GM12865 (cell line): ENCODE measurements at regions not wholly inside any gene's neighbourhood (a gene's known extent, or its start where the extent isn't known, plus 50 kb on each side); places are given as distances from the start of the nearest gene placed in this dataset.

Source experiments
- DNase-seq: peaks from one replicate; pipeline ENCODE4 v3.0.0; 2010; ENCODE audit warnings: low read depth
- H3K4me3 ChIP-seq: 2 replicates; pipeline ENCODE4 v1.5.1; 2011; ENCODE audit warnings: mild to moderate bottlenecking, low read depth, low read length, control low read depth
- CTCF ChIP-seq: IDR thresholded peaks from 2 replicates; pipeline ENCODE4 v1.5.1; 2011; ENCODE audit warnings: low read length, control low read depth, low read depth, inconsistent platforms; ENCODE audit not compliant: insufficient read depth; ENCODE audit errors: missing control alignments

- TF ChIP-seq CTCF, result no peak
- no peak overlapping the region for H3K4me3 ChIP-seq
Observed at GRCh38 chr1:182217967-182218366, 156.5 kb upstream of the ZNF648 start.

GRCh38 chr1:182217071-182217470 is 155.6 kb upstream of the ZNF648 start:
- no peak overlapping the region for H3K4me3 ChIP-seq
- no peak for TF ChIP-seq CTCF
- DNase-seq, result no peak

More at GRCh38 chr1:182217967-182218366, 156.5 kb upstream of the ZNF648 start:
- DNase-seq, result no peak

GRCh38 chr1:182215764-182216163 is 154.3 kb upstream of the ZNF648 start:
- H3K4me3 ChIP-seq, result no peak overlapping the region
- no peak for TF ChIP-seq CTCF
- no peak for DNase-seq

GRCh38 chr1:182213163-182213562 is 151.7 kb upstream of the ZNF648 start:
- TF ChIP-seq CTCF, result no peak
- H3K4me3 ChIP-seq, result no peak overlapping the region
- DNase-seq, result no peak

- DNase-seq, result no peak
- no peak for TF ChIP-seq CTCF
- no peak overlapping the region for H3K4me3 ChIP-seq
Observed at GRCh38 chr1:182211386-182211785, 149.9 kb upstream of the ZNF648 start.

GRCh38 chr1:182210417-182210816 is 148.9 kb upstream of the ZNF648 start:
- no peak for TF ChIP-seq CTCF
- no peak overlapping the region for H3K4me3 ChIP-seq
- DNase-seq, result no peak

- no peak overlapping the region for H3K4me3 ChIP-seq
- TF ChIP-seq CTCF, result no peak
- DNase-seq, result no peak
Observed at GRCh38 chr1:182207300-182207699, 145.8 kb upstream of the ZNF648 start.
